ENCODE measurements at regions not wholly inside any gene's neighbourhood (a gene's known extent, or its start where the extent isn't known, plus 50 kb on each side); places are given as distances from the start of the nearest gene placed in this dataset.

DNA sequence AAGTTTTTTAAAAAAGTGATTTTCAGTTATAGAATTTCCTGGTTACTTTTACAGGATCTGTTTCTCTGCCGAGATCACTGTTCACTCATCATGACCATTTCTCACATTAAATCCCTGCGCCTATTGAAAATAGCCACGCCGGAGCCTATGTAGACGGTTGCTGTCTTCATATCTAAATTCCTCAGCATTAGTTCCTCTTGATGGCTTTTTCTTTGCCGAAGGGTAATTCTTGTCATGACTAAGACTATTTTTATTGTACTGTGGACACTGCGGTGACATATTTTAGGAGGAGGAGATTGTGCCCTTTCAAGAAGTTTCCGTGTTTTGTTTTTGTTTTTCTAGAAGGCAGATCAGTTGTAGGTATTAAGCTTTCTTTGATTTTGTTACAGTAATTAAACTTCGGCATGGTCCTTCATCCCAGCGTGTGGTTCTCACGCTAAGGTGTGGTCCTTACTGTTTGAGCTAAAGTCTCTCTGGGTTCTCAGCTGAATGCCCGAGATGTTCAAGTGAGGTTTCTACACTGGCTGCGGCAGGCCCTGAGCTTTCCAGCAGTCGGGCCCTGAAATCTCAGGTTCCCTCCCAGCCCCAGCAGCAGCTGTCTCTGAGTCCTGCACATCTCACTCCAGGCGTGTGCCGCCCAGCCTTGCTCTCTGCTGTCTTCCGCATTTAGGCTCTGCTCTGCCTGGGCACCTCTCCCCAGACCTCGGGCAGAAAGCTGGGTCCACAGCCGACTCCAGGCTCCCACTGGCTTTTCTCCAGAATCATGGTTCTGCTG, 1110.5 kb downstream of the TBC1D22A start (continued):
- TF ChIP-seq, protein P1, sequence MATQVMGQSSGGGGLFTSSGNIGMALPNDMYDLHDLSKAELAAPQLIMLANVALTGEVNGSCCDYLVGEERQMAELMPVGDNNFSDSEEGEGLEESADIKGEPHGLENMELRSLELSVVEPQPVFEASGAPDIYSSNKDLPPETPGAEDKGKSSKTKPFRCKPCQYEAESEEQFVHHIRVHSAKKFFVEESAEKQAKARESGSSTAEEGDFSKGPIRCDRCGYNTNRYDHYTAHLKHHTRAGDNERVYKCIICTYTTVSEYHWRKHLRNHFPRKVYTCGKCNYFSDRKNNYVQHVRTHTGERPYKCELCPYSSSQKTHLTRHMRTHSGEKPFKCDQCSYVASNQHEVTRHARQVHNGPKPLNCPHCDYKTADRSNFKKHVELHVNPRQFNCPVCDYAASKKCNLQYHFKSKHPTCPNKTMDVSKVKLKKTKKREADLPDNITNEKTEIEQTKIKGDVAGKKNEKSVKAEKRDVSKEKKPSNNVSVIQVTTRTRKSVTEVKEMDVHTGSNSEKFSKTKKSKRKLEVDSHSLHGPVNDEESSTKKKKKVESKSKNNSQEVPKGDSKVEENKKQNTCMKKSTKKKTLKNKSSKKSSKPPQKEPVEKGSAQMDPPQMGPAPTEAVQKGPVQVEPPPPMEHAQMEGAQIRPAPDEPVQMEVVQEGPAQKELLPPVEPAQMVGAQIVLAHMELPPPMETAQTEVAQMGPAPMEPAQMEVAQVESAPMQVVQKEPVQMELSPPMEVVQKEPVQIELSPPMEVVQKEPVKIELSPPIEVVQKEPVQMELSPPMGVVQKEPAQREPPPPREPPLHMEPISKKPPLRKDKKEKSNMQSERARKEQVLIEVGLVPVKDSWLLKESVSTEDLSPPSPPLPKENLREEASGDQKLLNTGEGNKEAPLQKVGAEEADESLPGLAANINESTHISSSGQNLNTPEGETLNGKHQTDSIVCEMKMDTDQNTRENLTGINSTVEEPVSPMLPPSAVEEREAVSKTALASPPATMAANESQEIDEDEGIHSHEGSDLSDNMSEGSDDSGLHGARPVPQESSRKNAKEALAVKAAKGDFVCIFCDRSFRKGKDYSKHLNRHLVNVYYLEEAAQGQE (IDR thresholded peaks at IDR 0.05; ENCODE audit: unreplicated experiment): no peak
- TF ChIP-seq STAT1 (IDR thresholded peaks at IDR 0.05; ENCODE audit: unreplicated experiment): no peak
- no peak for TF ChIP-seq CREB1 (CRISPR knock-in tag; IDR thresholded peaks at IDR 0.05; ENCODE audit: low read depth)
- TF ChIP-seq ZNF114 (CRISPR knock-in tag; IDR thresholded peaks at IDR 0.05): no peak
- no peak for TF ChIP-seq NANOG (IDR thresholded peaks at IDR 0.05; ENCODE audit: borderline replicate concordance)

DNA sequence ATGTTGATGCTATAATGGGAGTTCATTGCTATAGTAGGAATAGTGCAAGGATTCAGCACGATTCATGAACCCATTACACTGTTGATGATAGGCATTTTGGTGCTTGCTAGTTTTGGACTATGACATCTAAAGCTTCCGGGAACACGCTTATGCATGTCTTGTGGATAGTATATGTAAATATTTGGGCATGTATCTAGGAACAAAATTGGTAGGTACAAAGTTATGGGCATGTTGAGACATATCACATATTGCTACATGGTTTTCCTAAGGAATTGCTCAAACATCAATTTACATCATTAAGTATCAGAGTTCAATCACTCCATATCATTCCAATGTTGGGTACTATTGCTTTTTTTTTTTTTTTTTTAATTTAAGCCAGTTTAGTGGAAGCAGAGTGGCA, 1103.2 kb downstream of the TBC1D22A start:
- H3K27ac ChIP-seq (ENCODE audit: low read depth): no peak overlapping the region
- H3K4me1 ChIP-seq (ENCODE audit: insufficient read depth): no peaks in the 10 kb centered on the region
- Mint-ChIP-seq H3K27ac (no peak overlapping the region), H3K36me3 (ENCODE audit: low read depth) (peaks cover 7% of the 10 kb centered on the region), H3K4me3 (no peak overlapping the region), H3K4me1 (no peaks in the 10 kb centered on the region), H3K9me3 (peaks cover 62% of the 10 kb centered on the region), H3K27me3 (ENCODE audit: insufficient read depth, low read depth, poor library complexity) (peaks cover 2% of the 10 kb centered on the region)
- no peaks in the 10 kb centered on the region; the same call in 1 of the 2 replicates for H3K36me3 ChIP-seq (ENCODE audit: insufficient read depth)
- no peak overlapping the region for H3K4me3 ChIP-seq
- H3F3A ChIP-seq (replicated peaks; ENCODE audit: low read depth): no peaks in the 10 kb centered on the region
- ATAC-seq (no peak), DNase-seq (ENCODE audit: low spot score) (no peak)
- H3K79me2 ChIP-seq (replicated peaks; ENCODE audit: insufficient read depth): no peaks in the 10 kb centered on the region
- H4K20me1 ChIP-seq (replicated peaks; ENCODE audit: insufficient read depth): no peaks in the 10 kb centered on the region
- no peaks in the 10 kb centered on the region for H3K27me3 ChIP-seq (ENCODE audit: insufficient read depth)
- TF ChIP-seq EZH2 (IDR thresholded peaks at IDR 0.05; ENCODE audit: low read depth, unreplicated experiment) (no peak), ZNF331 (CRISPR knock-in tag; IDR thresholded peaks at IDR 0.05; ENCODE audit: low read depth) (no peak), NANOG (IDR thresholded peaks at IDR 0.05; ENCODE audit: borderline replicate concordance) (no peak), ZNF114 (CRISPR knock-in tag; IDR thresholded peaks at IDR 0.05) (no peak), JUNB (IDR thresholded peaks at IDR 0.05; ENCODE audit: unreplicated experiment) (no peak)
- TF ChIP-seq, protein P2, sequence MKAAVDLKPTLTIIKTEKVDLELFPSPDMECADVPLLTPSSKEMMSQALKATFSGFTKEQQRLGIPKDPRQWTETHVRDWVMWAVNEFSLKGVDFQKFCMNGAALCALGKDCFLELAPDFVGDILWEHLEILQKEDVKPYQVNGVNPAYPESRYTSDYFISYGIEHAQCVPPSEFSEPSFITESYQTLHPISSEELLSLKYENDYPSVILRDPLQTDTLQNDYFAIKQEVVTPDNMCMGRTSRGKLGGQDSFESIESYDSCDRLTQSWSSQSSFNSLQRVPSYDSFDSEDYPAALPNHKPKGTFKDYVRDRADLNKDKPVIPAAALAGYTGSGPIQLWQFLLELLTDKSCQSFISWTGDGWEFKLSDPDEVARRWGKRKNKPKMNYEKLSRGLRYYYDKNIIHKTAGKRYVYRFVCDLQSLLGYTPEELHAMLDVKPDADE (IDR thresholded peaks at IDR 0.05): no peak
- TF ChIP-seq, protein P3, sequence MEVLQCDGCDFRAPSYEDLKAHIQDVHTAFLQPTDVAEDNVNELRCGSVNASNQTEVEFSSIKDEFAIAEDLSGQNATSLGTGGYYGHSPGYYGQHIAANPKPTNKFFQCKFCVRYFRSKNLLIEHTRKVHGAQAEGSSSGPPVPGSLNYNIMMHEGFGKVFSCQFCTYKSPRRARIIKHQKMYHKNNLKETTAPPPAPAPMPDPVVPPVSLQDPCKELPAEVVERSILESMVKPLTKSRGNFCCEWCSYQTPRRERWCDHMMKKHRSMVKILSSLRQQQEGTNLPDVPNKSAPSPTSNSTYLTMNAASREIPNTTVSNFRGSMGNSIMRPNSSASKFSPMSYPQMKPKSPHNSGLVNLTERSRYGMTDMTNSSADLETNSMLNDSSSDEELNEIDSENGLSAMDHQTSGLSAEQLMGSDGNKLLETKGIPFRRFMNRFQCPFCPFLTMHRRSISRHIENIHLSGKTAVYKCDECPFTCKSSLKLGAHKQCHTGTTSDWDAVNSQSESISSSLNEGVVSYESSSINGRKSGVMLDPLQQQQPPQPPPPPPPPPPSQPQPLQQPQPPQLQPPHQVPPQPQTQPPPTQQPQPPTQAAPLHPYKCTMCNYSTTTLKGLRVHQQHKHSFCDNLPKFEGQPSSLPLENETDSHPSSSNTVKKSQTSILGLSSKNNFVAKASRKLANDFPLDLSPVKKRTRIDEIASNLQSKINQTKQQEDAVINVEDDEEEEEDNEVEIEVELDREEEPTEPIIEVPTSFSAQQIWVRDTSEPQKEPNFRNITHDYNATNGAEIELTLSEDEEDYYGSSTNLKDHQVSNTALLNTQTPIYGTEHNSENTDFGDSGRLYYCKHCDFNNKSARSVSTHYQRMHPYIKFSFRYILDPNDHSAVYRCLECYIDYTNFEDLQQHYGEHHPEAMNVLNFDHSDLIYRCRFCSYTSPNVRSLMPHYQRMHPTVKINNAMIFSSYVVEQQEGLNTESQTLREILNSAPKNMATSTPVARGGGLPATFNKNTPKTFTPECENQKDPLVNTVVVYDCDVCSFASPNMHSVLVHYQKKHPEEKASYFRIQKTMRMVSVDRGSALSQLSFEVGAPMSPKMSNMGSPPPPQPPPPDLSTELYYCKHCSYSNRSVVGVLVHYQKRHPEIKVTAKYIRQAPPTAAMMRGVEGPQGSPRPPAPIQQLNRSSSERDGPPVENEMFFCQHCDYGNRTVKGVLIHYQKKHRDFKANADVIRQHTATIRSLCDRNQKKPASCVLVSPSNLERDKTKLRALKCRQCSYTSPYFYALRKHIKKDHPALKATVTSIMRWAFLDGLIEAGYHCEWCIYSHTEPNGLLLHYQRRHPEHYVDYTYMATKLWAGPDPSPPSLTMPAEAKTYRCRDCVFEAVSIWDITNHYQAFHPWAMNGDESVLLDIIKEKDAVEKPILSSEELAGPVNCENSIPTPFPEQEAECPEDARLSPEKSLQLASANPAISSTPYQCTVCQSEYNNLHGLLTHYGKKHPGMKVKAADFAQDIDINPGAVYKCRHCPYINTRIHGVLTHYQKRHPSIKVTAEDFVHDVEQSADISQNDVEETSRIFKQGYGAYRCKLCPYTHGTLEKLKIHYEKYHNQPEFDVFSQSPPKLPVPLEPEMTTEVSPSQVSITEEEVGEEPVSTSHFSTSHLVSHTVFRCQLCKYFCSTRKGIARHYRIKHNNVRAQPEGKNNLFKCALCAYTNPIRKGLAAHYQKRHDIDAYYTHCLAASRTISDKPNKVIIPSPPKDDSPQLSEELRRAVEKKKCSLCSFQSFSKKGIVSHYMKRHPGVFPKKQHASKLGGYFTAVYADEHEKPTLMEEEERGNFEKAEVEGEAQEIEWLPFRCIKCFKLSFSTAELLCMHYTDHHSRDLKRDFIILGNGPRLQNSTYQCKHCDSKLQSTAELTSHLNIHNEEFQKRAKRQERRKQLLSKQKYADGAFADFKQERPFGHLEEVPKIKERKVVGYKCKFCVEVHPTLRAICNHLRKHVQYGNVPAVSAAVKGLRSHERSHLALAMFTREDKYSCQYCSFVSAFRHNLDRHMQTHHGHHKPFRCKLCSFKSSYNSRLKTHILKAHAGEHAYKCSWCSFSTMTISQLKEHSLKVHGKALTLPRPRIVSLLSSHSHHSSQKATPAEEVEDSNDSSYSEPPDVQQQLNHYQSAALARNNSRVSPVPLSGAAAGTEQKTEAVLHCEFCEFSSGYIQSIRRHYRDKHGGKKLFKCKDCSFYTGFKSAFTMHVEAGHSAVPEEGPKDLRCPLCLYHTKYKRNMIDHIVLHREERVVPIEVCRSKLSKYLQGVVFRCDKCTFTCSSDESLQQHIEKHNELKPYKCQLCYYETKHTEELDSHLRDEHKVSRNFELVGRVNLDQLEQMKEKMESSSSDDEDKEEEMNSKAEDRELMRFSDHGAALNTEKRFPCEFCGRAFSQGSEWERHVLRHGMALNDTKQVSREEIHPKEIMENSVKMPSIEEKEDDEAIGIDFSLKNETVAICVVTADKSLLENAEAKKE (CRISPR knock-in tag; IDR thresholded peaks at IDR 0.05): no peak
- TF ChIP-seq, protein P4, sequence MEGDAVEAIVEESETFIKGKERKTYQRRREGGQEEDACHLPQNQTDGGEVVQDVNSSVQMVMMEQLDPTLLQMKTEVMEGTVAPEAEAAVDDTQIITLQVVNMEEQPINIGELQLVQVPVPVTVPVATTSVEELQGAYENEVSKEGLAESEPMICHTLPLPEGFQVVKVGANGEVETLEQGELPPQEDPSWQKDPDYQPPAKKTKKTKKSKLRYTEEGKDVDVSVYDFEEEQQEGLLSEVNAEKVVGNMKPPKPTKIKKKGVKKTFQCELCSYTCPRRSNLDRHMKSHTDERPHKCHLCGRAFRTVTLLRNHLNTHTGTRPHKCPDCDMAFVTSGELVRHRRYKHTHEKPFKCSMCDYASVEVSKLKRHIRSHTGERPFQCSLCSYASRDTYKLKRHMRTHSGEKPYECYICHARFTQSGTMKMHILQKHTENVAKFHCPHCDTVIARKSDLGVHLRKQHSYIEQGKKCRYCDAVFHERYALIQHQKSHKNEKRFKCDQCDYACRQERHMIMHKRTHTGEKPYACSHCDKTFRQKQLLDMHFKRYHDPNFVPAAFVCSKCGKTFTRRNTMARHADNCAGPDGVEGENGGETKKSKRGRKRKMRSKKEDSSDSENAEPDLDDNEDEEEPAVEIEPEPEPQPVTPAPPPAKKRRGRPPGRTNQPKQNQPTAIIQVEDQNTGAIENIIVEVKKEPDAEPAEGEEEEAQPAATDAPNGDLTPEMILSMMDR (conservative IDR thresholded peaks at IDR 0.05; ENCODE audit: low read depth in 2 of 2): no peak
- no peaks in the 10 kb centered on the region for H3K9me2 ChIP-seq (ENCODE audit: insufficient read depth)
- H3K4me2 ChIP-seq: no peak overlapping the region
- H2AFZ ChIP-seq: no peak overlapping the region

Measured in GM23338 (cell line).